ENCODE measurements at regions not wholly inside any gene's neighbourhood (a gene's known extent, or its start where the extent isn't known, plus 50 kb on each side); places are given as distances from the start of the nearest gene placed in this dataset.

- DNase-seq (ENCODE audit: low read depth), result peak; percentile 48
- H3K4me3 ChIP-seq (ENCODE audit: control insufficient read depth, low read depth, low read length), result no peak overlapping the region
- peak; percentile 81 for TF ChIP-seq CTCF (IDR thresholded peaks at IDR 0.05; ENCODE audit: control insufficient read depth, insufficient read depth, low read depth, low read length, missing control alignments)
Observed at GRCh38 chr6:71510057-71510713, 221.6 kb downstream of the OGFRL1 start.

- H3K4me3 ChIP-seq (ENCODE audit: control insufficient read depth, low read depth, low read length), result no peak overlapping the region
- no peak for DNase-seq (ENCODE audit: low read depth)
- TF ChIP-seq CTCF (IDR thresholded peaks at IDR 0.05; ENCODE audit: control insufficient read depth, insufficient read depth, low read depth, low read length, missing control alignments), result no peak
Observed at GRCh38 chr6:71510856-71511255, 222.2 kb downstream of the OGFRL1 start.

GRCh38 chr6:71512256-71512655, 223.6 kb downstream of the OGFRL1 start:
- no peak overlapping the region for H3K4me3 ChIP-seq (ENCODE audit: control insufficient read depth, low read depth, low read length)
- no peak for TF ChIP-seq CTCF (IDR thresholded peaks at IDR 0.05; ENCODE audit: control insufficient read depth, insufficient read depth, low read depth, low read length, missing control alignments)
- no peak for DNase-seq (ENCODE audit: low read depth)

GRCh38 chr6:71513036-71513435, 224.4 kb downstream of the OGFRL1 start:
- DNase-seq (ENCODE audit: low read depth), result no peak
- no peak overlapping the region for H3K4me3 ChIP-seq (ENCODE audit: control insufficient read depth, low read depth, low read length)
- TF ChIP-seq CTCF (IDR thresholded peaks at IDR 0.05; ENCODE audit: control insufficient read depth, insufficient read depth, low read depth, low read length, missing control alignments), result no peak

- no peak for DNase-seq (ENCODE audit: low read depth)
- TF ChIP-seq CTCF (IDR thresholded peaks at IDR 0.05; ENCODE audit: control insufficient read depth, insufficient read depth, low read depth, low read length, missing control alignments), result no peak
- no peak overlapping the region for H3K4me3 ChIP-seq (ENCODE audit: control insufficient read depth, low read depth, low read length)
Observed at GRCh38 chr6:71523548-71523947, 234.9 kb downstream of the OGFRL1 start.

- no peak for DNase-seq (ENCODE audit: low read depth)
- H3K4me3 ChIP-seq (ENCODE audit: control insufficient read depth, low read depth, low read length), result no peak overlapping the region
- no peak for TF ChIP-seq CTCF (IDR thresholded peaks at IDR 0.05; ENCODE audit: control insufficient read depth, insufficient read depth, low read depth, low read length, missing control alignments)
Observed at GRCh38 chr6:71524201-71524600, 235.6 kb downstream of the OGFRL1 start.

Data from AG09309 (cell line).